Smooth muscle cell (in vitro differentiated cells): ENCODE measurements at regions not wholly inside any gene's neighbourhood (a gene's known extent, or its start where the extent isn't known, plus 50 kb on each side); places are given as distances from the start of the nearest gene placed in this dataset.
"Not testable (repeated sequence)": the region's sequence is repeated elsewhere in the genome, so short reads cannot be mapped to it uniquely, and the experiment has no call there.

Source experiments
- DNase-seq: peaks from one replicate; lab custom pipeline; 2025; ENCODE audit not compliant: unreplicated experiment; lab: John Stamatoyannopoulos, UW
- H2AFZ ChIP-seq: fragments of 200-600 bp; sonication (generic); 2 replicates; pipeline ENCODE4 v1.6.0; 2016; ENCODE audit warnings: antibody characterized with exemption, low read depth, mild to moderate bottlenecking
- H3F3A ChIP-seq: fragments of 200-600 bp; sonication (generic); 2 replicates; pipeline ENCODE4 v1.6.0; 2017; ENCODE audit warnings: antibody characterized with exemption, low read depth
- H3K27ac ChIP-seq: fragments of 200-600 bp; sonication (generic); 2 replicates; pipeline ENCODE4 v1.5.1; 2016; ENCODE audit warnings: low read depth, mild to moderate bottlenecking
- H3K27me3 ChIP-seq: fragments of 200-600 bp; sonication (generic); 2 replicates; pipeline ENCODE4 v1.6.1; 2016; ENCODE audit warnings: low read depth, mild to moderate bottlenecking
- H3K36me3 ChIP-seq: fragments of 200-600 bp; sonication (generic); 2 replicates; pipeline ENCODE4 v1.5.1; 2016; ENCODE audit warnings: low read depth
- H3K4me1 ChIP-seq: fragments of 200-600 bp; sonication (generic); 2 replicates; pipeline ENCODE4 v1.5.1; 2016; ENCODE audit warnings: low read depth
- H3K4me2 ChIP-seq: fragments of 200-600 bp; sonication (generic); 2 replicates; pipeline ENCODE4 v1.6.0; 2016; ENCODE audit warnings: mild to moderate bottlenecking
- H3K4me3 ChIP-seq: fragments of 200-600 bp; sonication (generic); 2 replicates; pipeline ENCODE4 v1.5.1; 2016; ENCODE audit warnings: mild to moderate bottlenecking
- H3K79me2 ChIP-seq: fragments of 200-600 bp; sonication (generic); 2 replicates; pipeline ENCODE4 v1.6.0; 2016; ENCODE audit warnings: low read depth, mild to moderate bottlenecking
- H3K9ac ChIP-seq: fragments of 200-600 bp; sonication (generic); 2 replicates; pipeline ENCODE4 v1.6.0; 2016; ENCODE audit warnings: low read depth
- H3K9me3 ChIP-seq: fragments of 200-600 bp; sonication (generic); replicated peaks from 2 replicates; pipeline ENCODE4 v1.5.1; 2016; ENCODE audit warnings: low read depth
- H4K20me1 ChIP-seq: fragments of 200-600 bp; sonication (generic); 2 replicates; pipeline ENCODE4 v1.6.0; 2016; ENCODE audit warnings: low read depth
- WGBS: methylation state at CpG from one replicate; pipeline ENCODE4 v1.1.7; 2016; ENCODE audit warnings: low lambda C conversion rate; 5-methylcytosine and 5-hydroxymethylcytosine counted together
- TF ChIP-seq, protein P1 (sequence below): fragments of 200-600 bp; sonication (generic); IDR thresholded peaks from 2 replicates; pipeline ENCODE4 v1.5.1; 2017; ENCODE audit warnings: borderline replicate concordance, mild to moderate bottlenecking, antibody characterized with exemption; ENCODE audit not compliant: insufficient read depth, poor library complexity, severe bottlenecking

DNA sequence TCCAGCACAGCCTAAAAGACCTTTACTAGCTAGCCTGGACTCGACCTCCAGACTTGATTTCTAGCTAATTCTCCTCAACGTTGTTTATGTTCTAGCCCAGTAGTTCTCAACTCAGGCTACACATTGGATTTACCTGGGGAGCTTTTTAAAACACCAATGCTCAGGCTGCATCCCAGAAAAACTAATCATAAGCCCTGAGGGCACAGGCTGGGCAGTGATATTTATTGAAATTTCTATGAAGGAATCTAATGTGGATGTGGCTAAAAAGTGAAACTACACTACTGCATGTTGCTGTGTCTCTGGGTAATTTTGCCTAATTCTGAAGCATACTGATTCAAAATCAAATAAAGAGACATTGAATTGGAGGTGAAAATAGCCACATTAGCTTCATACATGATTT lies 479.4 kb downstream of the KCNT2 start:
- H3K79me2 ChIP-seq: no peaks in the 10 kb centered on the region
- H3K9me3 ChIP-seq: no peaks in the 10 kb centered on the region
- H3K27me3 ChIP-seq: no peaks in the 10 kb centered on the region
- no peaks in the 10 kb centered on the region for H3K4me1 ChIP-seq
- DNase-seq: no peak
- H3K27ac ChIP-seq: no peak overlapping the region
- H4K20me1 ChIP-seq: no peaks in the 10 kb centered on the region
- H3K36me3 ChIP-seq: no peaks in the 10 kb centered on the region
- no peaks in the 10 kb centered on the region for H3F3A ChIP-seq
- H3K4me3 ChIP-seq: no peak overlapping the region
- H3K9ac ChIP-seq: no peak overlapping the region
- TF ChIP-seq, protein P1, sequence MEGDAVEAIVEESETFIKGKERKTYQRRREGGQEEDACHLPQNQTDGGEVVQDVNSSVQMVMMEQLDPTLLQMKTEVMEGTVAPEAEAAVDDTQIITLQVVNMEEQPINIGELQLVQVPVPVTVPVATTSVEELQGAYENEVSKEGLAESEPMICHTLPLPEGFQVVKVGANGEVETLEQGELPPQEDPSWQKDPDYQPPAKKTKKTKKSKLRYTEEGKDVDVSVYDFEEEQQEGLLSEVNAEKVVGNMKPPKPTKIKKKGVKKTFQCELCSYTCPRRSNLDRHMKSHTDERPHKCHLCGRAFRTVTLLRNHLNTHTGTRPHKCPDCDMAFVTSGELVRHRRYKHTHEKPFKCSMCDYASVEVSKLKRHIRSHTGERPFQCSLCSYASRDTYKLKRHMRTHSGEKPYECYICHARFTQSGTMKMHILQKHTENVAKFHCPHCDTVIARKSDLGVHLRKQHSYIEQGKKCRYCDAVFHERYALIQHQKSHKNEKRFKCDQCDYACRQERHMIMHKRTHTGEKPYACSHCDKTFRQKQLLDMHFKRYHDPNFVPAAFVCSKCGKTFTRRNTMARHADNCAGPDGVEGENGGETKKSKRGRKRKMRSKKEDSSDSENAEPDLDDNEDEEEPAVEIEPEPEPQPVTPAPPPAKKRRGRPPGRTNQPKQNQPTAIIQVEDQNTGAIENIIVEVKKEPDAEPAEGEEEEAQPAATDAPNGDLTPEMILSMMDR: no peak
- H2AFZ ChIP-seq: no peak overlapping the region
- H3K4me2 ChIP-seq: no peak overlapping the region
- WGBS: 85% methylated on average over 2 of the region's 2 CpGs

DNA sequence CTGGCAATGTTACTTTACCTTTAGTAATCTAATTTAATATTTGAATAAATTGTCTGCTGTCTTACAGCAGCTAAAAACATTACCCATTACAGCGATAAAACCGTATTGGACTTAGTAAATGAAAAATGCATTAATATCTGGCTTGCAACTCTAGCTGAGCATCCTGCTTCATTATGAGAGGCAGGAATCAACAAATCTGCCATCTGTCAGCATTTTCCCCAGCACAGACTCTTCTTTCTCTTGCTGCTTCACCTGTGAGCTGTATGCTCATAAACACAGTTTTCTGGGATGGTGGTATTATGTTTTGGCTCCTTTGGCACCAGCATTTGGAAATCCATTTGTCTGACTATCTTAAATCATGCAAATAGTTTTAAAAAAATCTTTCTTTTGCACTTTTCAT lies 487.1 kb downstream of the KCNT2 start:
- no peak overlapping the region for H3K4me2 ChIP-seq

DNA sequence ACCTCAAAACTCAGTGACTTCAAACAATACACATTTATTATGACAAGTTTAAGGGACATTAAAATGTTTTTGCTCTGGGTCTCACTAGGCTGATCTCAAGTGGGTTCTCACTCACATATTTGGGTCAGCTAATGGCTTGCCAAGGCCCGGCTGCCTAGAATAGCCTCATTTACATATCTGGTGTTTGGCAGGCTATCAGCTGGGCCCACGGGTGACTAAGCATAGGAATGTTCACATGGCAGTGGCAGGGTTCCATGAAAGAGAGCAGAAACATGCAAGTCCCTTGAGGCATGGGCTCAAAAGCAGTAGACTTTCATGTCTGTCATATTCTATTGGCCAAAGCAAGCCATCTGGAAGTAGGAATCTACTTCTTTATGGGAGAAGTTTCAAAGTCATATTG lies 492.6 kb downstream of the KCNT2 start:
- Histone ChIP-seq H4K20me1 (no peaks in the 10 kb centered on the region), H3K9ac (no peak overlapping the region), H3K27me3 (no peaks in the 10 kb centered on the region), H3K36me3 (no peaks in the 10 kb centered on the region), H3K4me3 (no peak overlapping the region), H3K4me1 (no peaks in the 10 kb centered on the region), H3K27ac (no peak overlapping the region), H3F3A (no peaks in the 10 kb centered on the region), H3K9me3 (no peaks in the 10 kb centered on the region), H3K4me2 (no peak overlapping the region), H3K79me2 (no peaks in the 10 kb centered on the region), H2AFZ (no peak overlapping the region)
- TF ChIP-seq, protein P1: no peak
- WGBS: 14% methylated on average over 2 of the region's 2 CpGs
- no peak for DNase-seq

More for the DNA sequence above, 487.1 kb downstream of the KCNT2 start:
- Histone ChIP-seq H3K36me3 (no peaks in the 10 kb centered on the region), H3K27ac (no peak overlapping the region), H4K20me1 (no peaks in the 10 kb centered on the region), H2AFZ (no peak overlapping the region), H3K4me1 (no peaks in the 10 kb centered on the region), H3K9me3 (no peaks in the 10 kb centered on the region), H3K79me2 (no peaks in the 10 kb centered on the region), H3K27me3 (no peaks in the 10 kb centered on the region), H3K9ac (no peak overlapping the region), H3F3A (no peaks in the 10 kb centered on the region), H3K4me3 (no peak overlapping the region)
- DNase-seq: no peak
- TF ChIP-seq, protein P1: no peak
- whole genome bisulfite sequencing: 97% methylated on average over 2 of the region's 2 CpGs

DNA sequence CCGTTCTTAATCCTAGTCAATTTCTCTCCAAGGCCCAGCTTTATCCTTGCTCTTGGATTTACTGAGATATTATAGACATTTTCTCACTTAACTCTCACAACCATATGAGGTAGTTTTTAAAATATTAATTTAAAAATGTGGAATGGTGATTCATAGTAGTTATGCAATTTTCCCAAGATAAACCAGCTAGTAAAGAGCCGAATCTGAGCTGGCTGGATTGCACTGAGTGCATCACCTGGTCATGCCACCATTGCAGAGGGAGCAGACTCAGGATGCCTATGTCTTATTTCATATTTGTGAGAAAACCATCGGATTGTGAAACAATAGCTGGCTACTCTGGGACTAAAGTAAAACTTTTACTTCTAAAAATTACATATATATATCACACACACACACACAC lies 494.0 kb downstream of the KCNT2 start:
- WGBS: 79% methylated on average over 3 of the region's 3 CpGs
- no peak overlapping the region for H2AFZ ChIP-seq
- H3K27me3 ChIP-seq: no peaks in the 10 kb centered on the region
- H3K36me3 ChIP-seq: no peaks in the 10 kb centered on the region
- no peak overlapping the region for H3K4me2 ChIP-seq
- H3K9me3 ChIP-seq: no peaks in the 10 kb centered on the region
- TF ChIP-seq, protein P1: no peak
- no peak for DNase-seq
- H3K9ac ChIP-seq: no peak overlapping the region
- no peaks in the 10 kb centered on the region for H4K20me1 ChIP-seq
- H3K79me2 ChIP-seq: no peaks in the 10 kb centered on the region
- H3K4me3 ChIP-seq: no peak overlapping the region
- no peaks in the 10 kb centered on the region for H3F3A ChIP-seq
- H3K4me1 ChIP-seq: no peaks in the 10 kb centered on the region
- no peak overlapping the region for H3K27ac ChIP-seq

DNA sequence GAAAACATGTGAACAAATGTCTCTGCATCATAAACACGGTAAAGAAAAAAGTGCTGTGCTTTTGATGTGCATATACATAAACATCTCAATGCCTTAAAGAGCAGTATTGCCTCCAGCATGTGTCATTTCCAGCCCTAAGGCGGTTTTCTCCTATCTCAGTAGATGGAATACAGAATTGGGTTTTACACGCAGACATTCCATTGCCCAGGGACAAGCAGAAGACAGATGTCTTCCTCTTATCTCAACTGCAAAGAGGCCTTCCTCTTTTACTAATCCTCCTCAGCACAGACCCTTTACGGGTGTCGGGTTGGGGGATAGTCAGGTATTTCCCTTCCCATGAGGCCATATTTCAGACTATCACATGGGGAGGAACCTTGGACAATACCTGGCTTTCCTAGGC lies 499.2 kb downstream of the KCNT2 start:
- not testable (repeated sequence) for H3K27ac ChIP-seq, H3K4me3 ChIP-seq, H3K9me3 ChIP-seq, H3F3A ChIP-seq, H3K9ac ChIP-seq, H2AFZ ChIP-seq, H3K79me2 ChIP-seq, DNase-seq, H3K27me3 ChIP-seq, H4K20me1 ChIP-seq, H3K4me1 ChIP-seq, H3K36me3 ChIP-seq, H3K4me2 ChIP-seq
- WGBS: 8% methylated on average over 5 of the region's 5 CpGs
